Gastrocnemius medialis (tissue), 4 donors: ENCODE measurements at regions not wholly inside any gene's neighbourhood (a gene's known extent, or its start where the extent isn't known, plus 50 kb on each side); places are given as distances from the start of the nearest gene placed in this dataset.

ENCODE experiments used
- ATAC-seq, 2 donors: fragments of 150-250 bp; one replicate each; pipeline ENCODE4 v1.9.1; 2016
- DNase-seq, 2 donors: peaks; one replicate each; pipeline ENCODE4 v3.0.0-alpha.2; 2019
- H3K27ac ChIP-seq, 4 donors: fragments of 200-600 bp; sonication (generic); 1 replicate in 1 of 4; 2 replicates in 3 of 4; pipeline ENCODE4 v1.5.1; 2016 to 2018; ENCODE audit warnings: mild to moderate bottlenecking in 2 of 4, moderate library complexity in 1 of 4
- H3K27me3 ChIP-seq, 3 donors: fragments of 200-600 bp; sonication (generic) in 2 of 3; 1 replicate in 1 of 3; 2 replicates in 2 of 3; pipeline versions ENCODE4 v1.5.1 to v1.6.0; 2016 to 2019; ENCODE audit warnings: mild to moderate bottlenecking in 1 of 3, moderate library complexity in 1 of 3
- H3K36me3 ChIP-seq, 2 donors: fragments of 200-600 bp; sonication (generic) in 1 of 2; one replicate each; pipeline ENCODE4 v1.5.1; 2017 to 2018
- H3K4me1 ChIP-seq, 2 donors: fragments of 200-600 bp; sonication (generic) in 1 of 2; one replicate each; pipeline ENCODE4 v1.5.1; 2016 to 2017; ENCODE audit warnings: mild to moderate bottlenecking in 2 of 2
- H3K4me3 ChIP-seq, 4 donors: fragments of 200-600 bp; sonication (generic) in 3 of 4; 1 replicate in 1 of 4; 2 replicates in 3 of 4; pipeline ENCODE4 v1.5.1; 2016 to 2019; ENCODE audit warnings: mild to moderate bottlenecking in 2 of 4
- H3K9me3 ChIP-seq, 3 donors: fragments of 200-600 bp; sonication (generic) in 2 of 3; 1 replicate in 1 of 3; 2 replicates in 2 of 3; pipeline ENCODE4 v1.5.1; 2016 to 2019
- POLR2A ChIP-seq, 2 donors: fragments of 450-650 bp; IDR thresholded peaks; one replicate each; pipeline ENCODE4 v1.6.1; 2017; ENCODE audit warnings: antibody characterized with exemption in 2 of 2, mild to moderate bottlenecking in 2 of 2, moderate library complexity in 2 of 2
- in situ Hi-C, 4 donors: fragments of 200-750 bp; cut with MboI; loops; one replicate each; pipeline versions ENCODE4 v1.15.0 to v1.8.0; 2017; ENCODE audit warnings: low sequenced_read_pairs in 4 of 4
- intact Hi-C: fragments of 100-400 bp; cut with DNase I; formaldehyde crosslinking; loops from one replicate; pipeline ENCODE4 v1.15.1; 2023; ENCODE audit warnings: low total_unique reads
- TF ChIP-seq, protein P1 (sequence below), 5 experiments: fragments of 450-650 bp in 3 of 5; fragments of 200-600 bp in 2 of 5; sonication (generic) in 2 of 5; IDR thresholded peaks in 4 of 5; conservative IDR thresholded peaks in 1 of 5; 1 replicate in 4 of 5; 2 replicates in 1 of 5; pipeline ENCODE4 v1.5.1; 2016 to 2019; ENCODE audit warnings: antibody characterized with exemption in 5 of 5, mild to moderate bottlenecking in 3 of 5, moderate library complexity in 3 of 5

DNA sequence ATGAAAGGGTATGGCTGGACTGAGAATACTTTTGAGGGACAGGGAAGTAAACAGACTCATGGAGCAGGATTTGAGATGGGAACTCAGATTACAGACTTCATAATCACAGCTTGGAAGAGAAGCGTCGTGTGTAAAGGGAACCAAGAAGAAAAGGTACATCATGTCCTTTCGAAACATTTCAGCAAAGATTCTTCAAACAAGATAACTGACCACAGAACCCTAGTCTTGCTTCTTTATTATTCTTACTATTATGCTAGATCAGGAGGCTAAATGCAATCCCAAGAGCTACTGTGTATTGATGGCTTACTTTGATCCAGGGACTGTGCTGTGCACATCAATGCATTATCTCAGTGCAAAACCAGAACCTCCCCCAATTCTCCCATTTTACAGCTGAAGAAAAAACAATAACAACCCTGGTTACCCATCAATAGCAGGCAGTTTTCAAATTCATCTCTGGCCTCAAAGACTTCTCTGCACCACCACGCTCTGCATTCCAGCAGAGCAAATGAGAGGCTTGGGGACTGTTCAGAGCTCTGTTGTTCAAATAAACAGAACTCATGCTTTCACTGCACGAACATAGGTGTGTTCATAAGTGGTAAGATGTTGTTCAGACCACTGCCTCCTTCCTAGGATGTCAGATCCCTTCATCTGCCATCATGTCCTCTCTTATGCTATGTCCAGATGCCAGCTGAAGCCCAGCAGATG is 104.8 kb upstream of the NAV2 start:
- ATAC-seq: peak; percentile 18 to 53
- in situ Hi-C loops: no loop called here
- DNase-seq: no peak
- H3K36me3 ChIP-seq: no peaks in the 10 kb centered on the region
- intact Hi-C loops: no loop called here
- H3K9me3 ChIP-seq: no peaks in the 10 kb centered on the region
- H3K4me3 ChIP-seq: no peak overlapping the region
- H3K27ac ChIP-seq: no peak overlapping the region
- H3K27me3 ChIP-seq: no peaks in the 10 kb centered on the region
- TF ChIP-seq, protein P1, sequence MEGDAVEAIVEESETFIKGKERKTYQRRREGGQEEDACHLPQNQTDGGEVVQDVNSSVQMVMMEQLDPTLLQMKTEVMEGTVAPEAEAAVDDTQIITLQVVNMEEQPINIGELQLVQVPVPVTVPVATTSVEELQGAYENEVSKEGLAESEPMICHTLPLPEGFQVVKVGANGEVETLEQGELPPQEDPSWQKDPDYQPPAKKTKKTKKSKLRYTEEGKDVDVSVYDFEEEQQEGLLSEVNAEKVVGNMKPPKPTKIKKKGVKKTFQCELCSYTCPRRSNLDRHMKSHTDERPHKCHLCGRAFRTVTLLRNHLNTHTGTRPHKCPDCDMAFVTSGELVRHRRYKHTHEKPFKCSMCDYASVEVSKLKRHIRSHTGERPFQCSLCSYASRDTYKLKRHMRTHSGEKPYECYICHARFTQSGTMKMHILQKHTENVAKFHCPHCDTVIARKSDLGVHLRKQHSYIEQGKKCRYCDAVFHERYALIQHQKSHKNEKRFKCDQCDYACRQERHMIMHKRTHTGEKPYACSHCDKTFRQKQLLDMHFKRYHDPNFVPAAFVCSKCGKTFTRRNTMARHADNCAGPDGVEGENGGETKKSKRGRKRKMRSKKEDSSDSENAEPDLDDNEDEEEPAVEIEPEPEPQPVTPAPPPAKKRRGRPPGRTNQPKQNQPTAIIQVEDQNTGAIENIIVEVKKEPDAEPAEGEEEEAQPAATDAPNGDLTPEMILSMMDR (IDR thresholded peaks at IDR 0.05 in 4 of 5, conservative IDR thresholded peaks at IDR 0.05 in 1 of 5): no peak
- TF ChIP-seq POLR2A (IDR thresholded peaks at IDR 0.05): no peak
- H3K4me1 ChIP-seq: peaks cover 7 to 17% of the 10 kb centered on the region in 2 donors

GRCh38 chr11:19606856-19607655 is 105.6 kb upstream of the NAV2 start:
- H3K36me3 ChIP-seq: no peaks in the 10 kb centered on the region
- H3K4me1 ChIP-seq: peaks cover 7 to 17% of the 10 kb centered on the region in 2 donors
- no peaks in the 10 kb centered on the region for H3K27me3 ChIP-seq
- TF ChIP-seq, protein P1 (IDR thresholded peaks at IDR 0.05 in 4 of 5, conservative IDR thresholded peaks at IDR 0.05 in 1 of 5): no peak
- no peak for TF ChIP-seq POLR2A (IDR thresholded peaks at IDR 0.05)
- DNase-seq: no peak
- no peak for ATAC-seq
- H3K4me3 ChIP-seq: no peak overlapping the region
- no peaks in the 10 kb centered on the region for H3K9me3 ChIP-seq
- intact Hi-C loops: no loop called here
- H3K27ac ChIP-seq: no peak overlapping the region
- in situ Hi-C loops: no loop called here

DNA sequence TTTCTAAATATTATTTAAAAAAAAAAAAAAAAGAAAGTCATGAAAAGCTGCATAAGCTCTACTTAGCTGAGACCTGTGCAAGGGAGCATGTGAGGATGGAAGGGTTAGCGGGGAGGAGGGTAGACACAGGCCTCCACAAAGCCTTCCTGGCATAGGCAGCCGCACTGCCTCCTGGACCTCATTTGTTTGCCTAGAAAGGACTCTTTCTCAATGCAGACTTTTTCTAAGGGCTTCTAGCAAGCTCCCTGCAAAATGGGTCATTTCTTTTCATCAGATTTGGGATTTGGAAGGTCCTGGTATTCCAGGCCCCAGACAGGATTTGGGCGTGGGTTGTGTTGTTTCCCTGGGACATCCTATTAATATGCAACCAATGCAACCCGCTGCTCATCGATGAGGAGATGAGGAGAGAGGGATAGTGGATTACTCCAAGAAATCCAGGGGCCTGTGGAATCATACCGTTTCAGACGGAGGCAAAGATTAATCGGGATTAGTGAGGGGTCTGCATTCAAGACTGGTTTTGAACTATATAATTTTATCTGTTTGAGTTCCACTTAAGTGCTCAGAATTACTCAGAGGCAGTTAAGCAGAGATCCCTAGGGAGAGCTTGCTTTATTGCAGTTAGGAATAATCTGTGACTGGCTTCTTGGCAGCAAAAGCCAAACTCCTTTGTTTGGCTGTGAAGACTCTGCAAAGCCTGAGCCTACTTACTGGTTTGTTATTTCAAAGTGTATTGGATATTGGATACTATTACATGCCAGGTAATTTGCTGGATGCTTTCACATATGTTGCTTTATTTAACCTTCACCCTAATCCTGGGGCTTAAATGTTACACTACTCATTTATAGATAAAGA is 106.9 kb upstream of the NAV2 start:
- DNase-seq (no peak), ATAC-seq (peak in 1 of 2 donors; percentile 80)
- TF ChIP-seq, protein P1 (IDR thresholded peaks at IDR 0.05 in 4 of 5, conservative IDR thresholded peaks at IDR 0.05 in 1 of 5): no peak
- TF ChIP-seq POLR2A (IDR thresholded peaks at IDR 0.05): no peak
- Histone ChIP-seq H3K4me1 (peaks cover 7 to 17% of the 10 kb centered on the region in 2 donors), H3K36me3 (no peaks in the 10 kb centered on the region), H3K27me3 (no peaks in the 10 kb centered on the region), H3K4me3 (no peak overlapping the region), H3K27ac (no peak overlapping the region), H3K9me3 (no peaks in the 10 kb centered on the region)
- intact Hi-C loops: no loop called here
- in situ Hi-C loops: no loop called here

GRCh38 chr11:19604679-19605375 is 107.8 kb upstream of the NAV2 start:
- Histone ChIP-seq H3K9me3 (no peaks in the 10 kb centered on the region), H3K27ac (no peak overlapping the region)
- intact Hi-C loops: no loop called here

More at GRCh38 chr11:19604679-19605375, 107.8 kb upstream of the NAV2 start:
- H3K27me3 ChIP-seq: no peaks in the 10 kb centered on the region
- H3K4me1 ChIP-seq: peaks cover 7 to 17% of the 10 kb centered on the region in 2 donors
- ATAC-seq: no peak
- no peak overlapping the region for H3K4me3 ChIP-seq
- in situ Hi-C loops: no loop called here
- no peak for DNase-seq
- H3K36me3 ChIP-seq: no peaks in the 10 kb centered on the region
- no peak for TF ChIP-seq POLR2A (IDR thresholded peaks at IDR 0.05)
- TF ChIP-seq, protein P1 (IDR thresholded peaks at IDR 0.05 in 4 of 5, conservative IDR thresholded peaks at IDR 0.05 in 1 of 5): no peak
